Inferior parietal cortex (tissue), 1 donor: ENCODE measurements at regions not wholly inside any gene's neighbourhood (a gene's known extent, or its start where the extent isn't known, plus 50 kb on each side); places are given as distances from the start of the nearest gene placed in this dataset.
"Not testable (repeated sequence)": the region's sequence is repeated elsewhere in the genome, so short reads cannot be mapped to it uniquely, and the experiment has no call there.

ENCODE experiments used
- DNase-seq: peaks from one replicate; pipeline ENCODE4 v3.0.0-alpha.2; 2016; ENCODE audit errors: extremely low spot score

DNA sequence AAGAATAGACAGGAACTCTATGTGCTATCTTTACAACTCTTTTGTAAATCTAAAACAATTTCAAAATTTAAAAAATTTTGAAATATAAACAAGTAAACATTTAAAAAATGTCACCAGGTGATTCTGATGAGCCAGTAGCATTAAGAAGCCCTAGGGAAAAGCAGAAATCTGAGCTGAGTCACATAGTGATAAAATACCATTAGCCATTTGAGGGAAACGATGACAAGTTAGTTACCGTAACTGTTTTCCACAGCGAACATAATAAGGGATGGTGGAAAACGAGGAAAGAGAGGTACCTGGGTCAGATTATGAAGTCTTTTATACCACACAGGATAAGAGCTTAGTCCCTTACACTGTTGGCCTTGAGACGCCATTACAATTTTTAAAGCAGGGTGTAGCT lies 55.5 kb downstream of the PRR15 start:
- DNase-seq = no peak

DNA sequence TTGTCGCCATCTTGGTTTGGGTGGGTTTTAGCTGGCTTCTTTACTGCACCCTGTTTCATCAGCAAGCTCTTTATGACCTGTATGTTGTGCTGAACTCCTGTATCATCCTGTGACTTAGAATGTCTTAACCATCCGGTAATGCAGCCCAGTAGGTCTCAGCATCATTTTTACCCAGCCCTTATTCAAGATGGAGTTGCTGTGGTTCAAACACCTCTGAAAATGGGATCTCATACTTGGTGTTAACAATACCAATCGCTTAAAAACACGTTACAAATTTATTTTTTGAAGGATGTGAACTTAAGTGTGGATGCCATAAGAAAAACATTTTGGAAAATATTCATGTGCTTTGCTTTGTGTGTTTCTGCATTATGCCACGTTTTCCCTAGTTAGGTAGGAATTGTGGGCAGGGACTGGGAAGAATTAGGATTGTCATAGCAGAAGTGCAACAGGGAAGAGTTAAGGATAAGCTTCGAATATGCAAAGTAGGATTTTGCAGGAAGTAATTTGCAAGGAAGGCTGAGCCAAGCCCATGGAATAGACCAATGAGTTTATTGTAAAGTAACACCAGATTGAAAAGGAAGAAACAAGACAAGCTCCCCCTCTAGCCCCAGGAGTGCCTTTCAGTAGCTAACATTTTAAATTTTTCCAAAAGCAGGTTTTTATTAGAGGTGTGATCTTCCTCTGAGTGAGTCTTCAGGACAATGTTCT lies 56.4 kb downstream of the PRR15 start:
- DNase-seq = no peak

DNA sequence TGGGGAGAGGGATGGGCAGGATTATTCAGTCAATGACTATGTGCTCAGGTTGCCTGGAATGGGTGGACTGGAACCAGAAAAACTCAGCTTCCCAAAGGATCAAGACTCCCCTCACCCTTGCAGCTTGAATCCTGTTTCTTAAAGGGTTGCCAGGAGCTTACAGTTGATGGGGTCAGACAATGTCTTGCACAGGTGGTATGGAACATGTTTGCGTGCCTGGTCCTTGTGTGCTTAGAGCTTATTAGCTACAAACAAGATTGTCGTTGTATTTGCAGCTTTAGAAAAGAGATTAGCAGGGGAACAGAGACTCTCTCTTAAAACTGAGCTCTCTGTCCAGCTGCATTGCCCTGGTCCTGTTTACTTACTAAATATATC lies 56.9 kb downstream of the PRR15 start:
- no peak for DNase-seq

DNA sequence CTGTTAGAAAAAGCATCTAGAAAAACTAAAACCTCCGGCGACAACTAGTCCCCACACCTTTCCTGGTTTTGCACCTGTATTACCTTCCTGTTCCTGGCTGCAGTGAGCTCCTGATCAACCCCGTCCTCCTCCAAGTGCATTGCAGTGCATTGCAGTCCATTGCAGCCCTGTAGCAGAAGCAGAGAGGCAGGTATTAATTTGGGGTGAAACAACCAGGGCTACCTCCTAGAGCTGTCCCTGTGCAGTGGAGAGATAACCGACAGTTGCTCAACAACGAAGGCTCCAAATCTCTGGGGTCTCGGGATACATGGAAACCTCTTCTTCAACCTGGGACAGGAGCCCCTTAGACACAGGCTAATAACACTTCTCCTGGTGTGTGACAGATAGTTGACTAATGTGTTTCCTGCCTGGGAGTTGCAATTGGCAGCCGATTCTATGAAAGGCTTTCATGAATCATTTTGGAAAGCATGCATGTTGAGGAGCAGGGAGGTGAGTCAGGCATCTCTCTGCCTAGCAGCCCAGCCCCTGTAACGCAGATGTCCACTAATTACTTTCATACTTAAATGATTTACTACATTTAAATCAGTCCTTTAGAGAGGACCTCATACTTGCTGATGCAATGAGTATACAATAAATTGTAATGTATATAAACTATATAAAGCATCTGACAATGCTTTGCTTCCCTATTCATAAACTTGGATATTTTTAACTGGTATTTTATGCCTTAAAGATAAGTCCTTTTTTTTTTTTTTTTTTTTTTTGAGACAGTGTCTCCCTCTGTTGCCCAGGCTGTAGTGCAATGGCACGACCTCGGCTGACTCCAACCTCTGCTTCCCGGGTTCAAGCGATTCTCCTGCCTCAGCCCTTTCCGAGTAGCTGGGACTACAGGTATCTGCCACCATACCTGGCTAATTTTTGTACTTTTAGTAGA lies 59.0 kb downstream of the PRR15 start:
- no peak for DNase-seq

GRCh38 chr7:29623973-29624372 lies 60.3 kb downstream of the PRR15 start:
- no peak for DNase-seq

- DNase-seq = no peak
Observed at GRCh38 chr7:29626730-29627129, 63.1 kb downstream of the PRR15 start.

DNA sequence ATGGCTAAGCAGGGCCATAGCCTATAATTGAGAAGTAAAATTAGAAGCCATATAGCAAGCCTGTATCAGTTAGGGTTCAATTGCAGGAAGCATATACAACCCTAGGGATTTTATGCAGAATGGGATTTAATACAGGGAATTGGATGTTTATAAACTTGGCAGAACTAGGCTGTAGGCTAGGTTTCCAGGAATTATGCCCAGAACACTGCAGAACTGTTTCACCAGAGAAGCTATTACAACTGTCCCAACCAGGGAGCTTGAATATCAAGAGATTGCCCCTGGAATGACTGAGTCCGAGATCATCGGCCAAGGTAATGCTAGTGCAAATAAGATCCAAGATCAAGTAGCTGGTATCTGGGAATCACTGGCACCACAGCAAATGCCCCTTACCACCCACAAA lies 64.0 kb downstream of the PRR15 start:
- DNase-seq = no peak

DNA sequence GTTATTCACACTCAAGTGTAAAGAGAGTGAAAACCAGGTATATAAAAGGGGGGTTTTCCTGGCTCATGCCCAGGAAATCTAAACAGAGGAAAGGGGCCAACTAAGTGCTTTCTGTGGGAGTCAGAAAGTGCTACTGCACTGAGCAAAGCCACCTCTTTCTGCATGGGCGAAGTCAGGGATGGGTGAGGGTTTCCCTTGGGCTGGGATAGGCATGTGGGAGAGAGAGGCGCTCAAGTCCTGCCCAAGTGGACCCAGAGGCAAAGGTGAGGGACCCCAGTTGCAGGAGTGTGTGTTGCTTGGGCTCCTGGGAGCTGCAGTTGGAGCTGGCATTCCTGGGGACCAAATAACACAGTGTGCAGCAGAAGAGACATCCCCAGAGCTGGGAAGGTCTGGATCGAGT lies 65.9 kb downstream of the PRR15 start:
- no peak for DNase-seq

GRCh38 chr7:29635067-29636008 lies 71.7 kb downstream of the PRR15 start:
- peak; percentile 68 for DNase-seq

- no peak for DNase-seq
Observed at GRCh38 chr7:29636009-29636351, 72.3 kb downstream of the PRR15 start.

DNA sequence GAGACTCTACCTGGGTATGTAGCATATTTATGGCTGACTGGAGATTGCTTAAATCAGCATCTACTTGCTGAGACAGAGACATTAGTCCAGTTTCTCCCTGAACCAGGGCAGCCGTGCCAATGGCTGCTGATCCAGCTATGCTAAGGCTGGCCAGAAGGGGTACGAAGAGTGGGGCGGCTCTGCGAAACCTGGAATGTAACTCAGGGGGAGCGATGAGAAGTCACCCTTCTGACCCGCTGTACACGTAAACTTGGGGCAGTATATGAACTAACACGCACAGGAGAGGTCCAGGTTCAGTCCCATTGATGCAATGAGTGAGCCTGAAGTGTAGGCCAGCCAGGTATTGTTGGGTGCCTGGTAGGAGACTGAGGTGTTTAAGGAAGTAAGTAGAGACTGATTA lies 73.7 kb downstream of the PRR15 start:
- no peak for DNase-seq

- DNase-seq = not testable (repeated sequence)
Observed at GRCh38 chr7:29638841-29639240, 75.2 kb downstream of the PRR15 start.

- no peak for DNase-seq
Observed at GRCh38 chr7:29639386-29639785, 75.8 kb downstream of the PRR15 start.

- DNase-seq = no peak
Observed at GRCh38 chr7:29639886-29640595, 76.4 kb downstream of the PRR15 start.

GRCh38 chr7:29641651-29642050 lies 78.0 kb downstream of the PRR15 start:
- no peak for DNase-seq

- no peak for DNase-seq
Observed at GRCh38 chr7:29642494-29643155, 79.0 kb downstream of the PRR15 start.

DNA sequence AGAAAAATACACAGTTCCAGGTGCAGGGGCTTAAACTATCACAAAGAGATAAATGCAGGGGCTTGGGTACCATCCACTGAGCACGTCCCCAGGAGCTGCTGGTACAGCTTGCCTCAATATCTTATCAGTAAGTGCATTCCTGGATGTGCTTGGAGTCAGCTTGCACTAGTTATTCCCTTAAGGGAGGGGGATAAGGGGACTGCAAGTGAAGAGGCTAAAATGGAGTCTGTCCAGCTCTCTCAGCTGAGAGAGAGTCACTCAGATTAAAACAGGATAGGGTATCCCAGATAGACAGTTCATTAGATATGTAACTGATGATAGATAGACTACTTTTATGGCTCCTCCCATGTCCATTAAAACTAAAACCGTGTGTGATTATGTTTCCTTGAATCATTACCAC lies 82.5 kb downstream of the PRR15 start:
- not testable (repeated sequence) for DNase-seq

DNA sequence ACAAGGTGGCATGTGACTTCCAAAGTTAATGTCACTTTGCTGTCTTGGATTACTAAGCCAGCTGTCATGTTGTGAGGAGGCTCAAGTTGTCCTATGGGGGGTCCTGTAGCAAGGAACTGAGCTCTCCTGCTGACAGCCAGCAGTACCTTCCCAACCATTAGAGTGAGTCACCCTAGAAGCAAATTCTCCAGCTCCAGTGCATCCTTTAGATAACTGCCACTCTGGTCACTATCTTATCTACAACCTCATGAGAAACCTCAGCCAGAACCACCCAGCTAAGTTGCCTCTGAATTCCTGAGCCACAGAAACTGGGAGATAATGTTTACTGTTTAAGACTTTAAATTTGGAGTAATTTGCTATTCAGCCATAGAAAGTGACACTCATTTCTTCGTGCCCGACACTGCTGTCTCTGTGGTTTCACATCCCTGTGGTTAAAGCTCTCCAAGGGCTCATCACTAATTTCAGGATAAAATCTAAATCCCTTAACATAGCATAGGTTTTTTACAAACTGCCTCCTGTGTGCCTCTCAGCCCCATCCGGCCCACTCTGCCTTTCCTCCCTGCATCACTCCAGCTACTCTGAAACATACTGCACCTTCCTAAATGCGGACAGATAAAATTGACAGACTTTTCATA lies 83.5 kb downstream of the PRR15 start:
- no peak for DNase-seq

- not testable (repeated sequence) for DNase-seq
Observed at GRCh38 chr7:29647691-29648210, 84.1 kb downstream of the PRR15 start.

- DNase-seq = no peak
Observed at GRCh38 chr7:29649028-29649716, 85.5 kb downstream of the PRR15 start.
